WTC11 (cell line): ENCODE measurements at regions not wholly inside any gene's neighbourhood (a gene's known extent, or its start where the extent isn't known, plus 50 kb on each side); places are given as distances from the start of the nearest gene placed in this dataset.

Source experiments
- AFF4 ChIP-seq: sonication (generic); formaldehyde crosslinking; IDR thresholded peaks from 2 replicates; pipeline ENCODE4 v1.8.1; 2023; ENCODE audit warnings: mild to moderate bottlenecking, missing genetic modification reagents, borderline replicate concordance
- CTCF ChIP-seq: fragments of 200-600 bp; IDR thresholded peaks from 2 replicates; pipeline ENCODE4 v1.8.0; 2022; ENCODE audit warnings: antibody characterized with exemption
- TP53 ChIP-seq: sonication (generic); formaldehyde crosslinking; IDR thresholded peaks from 2 replicates; pipeline ENCODE4 v1.8.1; 2023; ENCODE audit warnings: mild to moderate bottlenecking, missing genetic modification reagents

DNA sequence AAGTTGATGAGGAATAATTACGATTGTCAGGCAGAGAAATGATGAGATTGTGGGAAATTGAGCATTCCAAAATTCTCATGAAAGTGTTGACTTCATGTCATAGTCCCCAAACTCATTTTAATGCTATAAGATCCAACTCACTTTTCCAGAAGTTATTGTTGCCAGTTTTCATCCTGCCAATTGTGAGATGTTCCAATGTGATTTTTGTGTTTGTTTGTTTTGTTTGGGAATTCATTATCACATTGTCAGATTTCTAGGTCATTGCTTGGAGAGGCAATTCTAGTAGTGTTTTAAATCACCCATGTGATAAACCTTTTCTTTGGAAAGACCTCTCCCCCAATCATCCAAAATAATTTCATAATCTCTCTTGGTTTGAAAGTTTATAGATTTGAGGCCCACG, 86.0 kb upstream of the ACVR2A start:
- TF ChIP-seq CTCF (no peak), TP53 (CRISPR knock-in tag) (no peak), AFF4 (no peak)
